Caco-2 (cell line): ENCODE measurements at regions not wholly inside any gene's neighbourhood (a gene's known extent, or its start where the extent isn't known, plus 50 kb on each side); places are given as distances from the start of the nearest gene placed in this dataset.

Source experiments
- BruUV-seq: library from RNA; stranded (reverse); fragments of 400-500 nt; replicated peaks from 2 replicates; lab custom pipeline; 2021; lab: Mats Ljungman, UMichigan
- CTCF ChIA-PET: fragments of 300-600 bp; sonication (Branson Sonifier 250); formaldehyde crosslinking; loops from one replicate; lab custom pipeline; 2022; ENCODE audit warnings: antibody characterized with exemption; lab: Charles Lee
- POLR2A ChIA-PET: fragments of 300-600 bp; sonication (Branson Sonifier 250); formaldehyde crosslinking; loops from one replicate; lab custom pipeline; 2022; ENCODE audit warnings: antibody characterized with exemption; lab: Charles Lee
- DNase-seq, 2 experiments: peaks; one replicate each; pipeline versions ENCODE4 v3.0.0 to v3.0.0-alpha.2; 2020 to 2022
- H3K27me3 ChIP-seq: replicated peaks from 2 replicates; pipeline ENCODE4 v1.6.0; 2011; ENCODE audit warnings: low read length; ENCODE audit not compliant: control insufficient read depth, insufficient read depth
- H3K36me3 ChIP-seq: 2 replicates; pipeline ENCODE4 v1.5.1; 2011; ENCODE audit warnings: low read length; ENCODE audit not compliant: control insufficient read depth, insufficient read depth
- H3K4me1 ChIP-seq: fragments of 250-450 bp; sonication (Bioruptor Pico); 2 replicates; pipeline ENCODE4 v1.5.1; 2020; ENCODE audit warnings: mild to moderate bottlenecking
- H3K4me3 ChIP-seq: 2 replicates; pipeline ENCODE4 v1.5.1; 2011; ENCODE audit warnings: low read depth, mild to moderate bottlenecking, control low read depth, low read length
- H3K9me3 ChIP-seq: fragments of 250-450 bp; sonication (Bioruptor Pico); 2 replicates; pipeline ENCODE4 v1.5.1; 2020; ENCODE audit warnings: mild to moderate bottlenecking, moderate library complexity
- H3K27ac Mint-ChIP-seq: one replicate; pipeline ENCODE4 v1.8.0; 2022; ENCODE audit warnings: mixed read lengths; ENCODE audit not compliant: unreplicated experiment
- H3K27me3 Mint-ChIP-seq: one replicate; pipeline ENCODE4 v1.8.0; 2022; ENCODE audit warnings: mixed read lengths; ENCODE audit not compliant: insufficient read depth, unreplicated experiment
- H3K36me3 Mint-ChIP-seq: one replicate; pipeline ENCODE4 v1.8.0; 2022; ENCODE audit warnings: mild to moderate bottlenecking, mixed read lengths; ENCODE audit not compliant: insufficient read depth, unreplicated experiment
- H3K4me1 Mint-ChIP-seq: one replicate; pipeline ENCODE4 v1.8.0; 2022; ENCODE audit warnings: low read depth, mixed read lengths; ENCODE audit not compliant: unreplicated experiment
- H3K4me3 Mint-ChIP-seq: one replicate; pipeline ENCODE4 v1.8.0; 2022; ENCODE audit warnings: mild to moderate bottlenecking, moderate library complexity, mixed read lengths; ENCODE audit not compliant: unreplicated experiment
- H3K9me3 Mint-ChIP-seq: one replicate; pipeline ENCODE4 v1.8.0; 2022; ENCODE audit warnings: mixed read lengths; ENCODE audit not compliant: unreplicated experiment
- intact Hi-C: fragments of 100-400 bp; cut with micrococcal nuclease; formaldehyde crosslinking; loops from one replicate; pipeline ENCODE4 v1.10.0; 2022; ENCODE audit not compliant: unreplicated experiment
- TF ChIP-seq, protein P1 (sequence below), 2 experiments: fragments of 200-600 bp in 1 of 2; IDR thresholded peaks; 1 replicate in 1 of 2; 2 replicates in 1 of 2; pipeline versions ENCODE4 v1.5.1 to v1.8.0; 2011 to 2022; ENCODE audit warnings: antibody characterized with exemption in 1 of 2, control low read depth in 1 of 2, inconsistent platforms in 1 of 2, low read depth in 1 of 2, low read length in 1 of 2, mild to moderate bottlenecking in 1 of 2, moderate library complexity in 1 of 2; ENCODE audit not compliant: insufficient read depth in 1 of 2, severe bottlenecking in 1 of 2, unreplicated experiment in 1 of 2

DNA sequence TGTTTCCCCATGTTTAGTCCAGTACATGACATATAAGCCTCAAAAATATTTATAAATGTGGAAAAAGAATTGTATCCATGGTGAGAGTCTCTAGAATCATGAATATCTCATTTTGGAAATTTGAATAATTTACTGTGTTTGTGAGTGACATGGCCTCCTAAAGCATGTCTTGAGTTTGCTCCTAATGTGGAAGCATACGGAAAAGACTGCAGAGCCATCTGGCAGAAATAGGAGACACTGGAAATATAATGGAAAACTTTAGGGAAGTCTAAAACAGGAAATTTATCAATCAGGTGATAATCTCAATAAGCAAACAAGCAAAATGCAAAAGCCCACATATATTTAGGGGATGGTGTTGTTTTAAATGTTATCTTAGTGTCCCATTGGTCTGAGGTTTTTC lies 465.0 kb downstream of the TDRD3 start:
- TF ChIP-seq, protein P1, sequence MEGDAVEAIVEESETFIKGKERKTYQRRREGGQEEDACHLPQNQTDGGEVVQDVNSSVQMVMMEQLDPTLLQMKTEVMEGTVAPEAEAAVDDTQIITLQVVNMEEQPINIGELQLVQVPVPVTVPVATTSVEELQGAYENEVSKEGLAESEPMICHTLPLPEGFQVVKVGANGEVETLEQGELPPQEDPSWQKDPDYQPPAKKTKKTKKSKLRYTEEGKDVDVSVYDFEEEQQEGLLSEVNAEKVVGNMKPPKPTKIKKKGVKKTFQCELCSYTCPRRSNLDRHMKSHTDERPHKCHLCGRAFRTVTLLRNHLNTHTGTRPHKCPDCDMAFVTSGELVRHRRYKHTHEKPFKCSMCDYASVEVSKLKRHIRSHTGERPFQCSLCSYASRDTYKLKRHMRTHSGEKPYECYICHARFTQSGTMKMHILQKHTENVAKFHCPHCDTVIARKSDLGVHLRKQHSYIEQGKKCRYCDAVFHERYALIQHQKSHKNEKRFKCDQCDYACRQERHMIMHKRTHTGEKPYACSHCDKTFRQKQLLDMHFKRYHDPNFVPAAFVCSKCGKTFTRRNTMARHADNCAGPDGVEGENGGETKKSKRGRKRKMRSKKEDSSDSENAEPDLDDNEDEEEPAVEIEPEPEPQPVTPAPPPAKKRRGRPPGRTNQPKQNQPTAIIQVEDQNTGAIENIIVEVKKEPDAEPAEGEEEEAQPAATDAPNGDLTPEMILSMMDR (IDR thresholded peaks at IDR 0.05; ENCODE audit: insufficient read depth in 1 of 2, low read depth in 1 of 2, low read length in 1 of 2, severe bottlenecking in 1 of 2, unreplicated experiment in 1 of 2): no peak
- DNase-seq: no peak
- no peaks in the 10 kb centered on the region for H3K4me1 ChIP-seq
- Mint-ChIP-seq H3K9me3 (peaks cover 23% of the 10 kb centered on the region), H3K27me3 (peaks cover 12% of the 10 kb centered on the region), H3K4me3 (no peak overlapping the region), H3K4me1 (no peaks in the 10 kb centered on the region), H3K27ac (no peak overlapping the region), H3K36me3 (no peaks in the 10 kb centered on the region)
- ChIA-PET POLR2A (no interaction called here), CTCF (no interaction called here)
- H3K4me3 ChIP-seq: no peak overlapping the region
- H3K36me3 ChIP-seq: no peaks in the 10 kb centered on the region
- intact Hi-C loops: no loop called here
- H3K27me3 ChIP-seq: no peaks in the 10 kb centered on the region
- no peaks in the 10 kb centered on the region; the same call in 1 of the 2 replicates for H3K9me3 ChIP-seq
- no TSS peak for BruUV-seq

DNA sequence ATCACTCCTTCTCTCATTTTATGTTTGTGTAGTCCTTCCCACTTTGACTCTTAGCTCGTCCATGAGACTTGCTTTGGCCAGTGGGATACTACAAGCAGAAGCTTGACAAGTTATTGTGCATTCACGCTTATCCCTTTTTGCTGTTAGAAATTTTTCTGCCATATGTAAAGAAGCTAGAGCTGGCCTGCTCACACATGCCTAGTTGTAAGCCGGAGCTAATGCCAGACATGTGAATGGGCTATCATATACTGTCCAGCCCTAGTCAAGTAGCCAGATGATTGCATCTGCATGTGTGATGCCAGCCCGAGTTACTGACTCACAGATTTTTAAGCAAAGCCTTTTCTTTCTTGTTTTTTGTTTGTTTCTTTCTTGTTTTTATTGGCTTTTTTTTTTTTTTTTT lies 460.7 kb downstream of the TDRD3 start:
- Histone ChIP-seq H3K27me3 (no peaks in the 10 kb centered on the region), H3K9me3 (peaks cover 4% of the 10 kb centered on the region), H3K4me3 (no peak overlapping the region), H3K36me3 (no peaks in the 10 kb centered on the region), H3K4me1 (no peaks in the 10 kb centered on the region)
- Mint-ChIP-seq H3K4me3 (no peak overlapping the region), H3K9me3 (peaks cover 14% of the 10 kb centered on the region), H3K27me3 (peaks cover 12% of the 10 kb centered on the region), H3K36me3 (no peaks in the 10 kb centered on the region), H3K27ac (no peak overlapping the region), H3K4me1 (no peaks in the 10 kb centered on the region)
- TF ChIP-seq, protein P1 (IDR thresholded peaks at IDR 0.05; ENCODE audit: insufficient read depth in 1 of 2, low read depth in 1 of 2, low read length in 1 of 2, severe bottlenecking in 1 of 2, unreplicated experiment in 1 of 2): no peak
- intact Hi-C loops: no loop called here
- DNase-seq: no peak
- BruUV-seq: no TSS peak
- POLR2A ChIA-PET: no interaction called here
- CTCF ChIA-PET: no interaction called here

DNA sequence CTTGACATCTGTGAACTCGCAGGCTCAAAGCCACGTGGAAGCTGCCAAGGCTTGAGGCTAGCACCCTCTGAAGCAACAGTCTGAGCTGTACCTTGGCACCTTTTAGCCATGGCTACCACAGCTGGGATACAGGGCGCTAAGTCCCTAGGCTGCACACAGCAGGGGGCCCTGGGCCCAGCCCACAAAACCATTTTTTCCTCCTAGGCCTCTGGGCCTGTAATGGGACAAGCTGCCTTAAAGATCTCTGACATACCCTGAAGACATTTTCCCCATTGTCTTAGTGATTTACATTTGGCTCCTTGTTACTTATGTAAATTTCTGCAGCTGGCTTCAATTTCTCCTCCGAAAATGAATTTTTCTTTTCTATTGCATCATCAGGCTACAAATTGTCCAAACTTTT lies 455.9 kb downstream of the TDRD3 start:
- Mint-ChIP-seq H3K9me3 (peaks cover 26% of the 10 kb centered on the region), H3K4me1 (no peaks in the 10 kb centered on the region), H3K4me3 (no peak overlapping the region), H3K36me3 (no peaks in the 10 kb centered on the region), H3K27ac (no peak overlapping the region), H3K27me3 (peaks cover 6% of the 10 kb centered on the region)
- TF ChIP-seq, protein P1 (IDR thresholded peaks at IDR 0.05; ENCODE audit: insufficient read depth in 1 of 2, low read depth in 1 of 2, low read length in 1 of 2, severe bottlenecking in 1 of 2, unreplicated experiment in 1 of 2): no peak
- H3K36me3 ChIP-seq: no peaks in the 10 kb centered on the region
- H3K4me1 ChIP-seq: no peaks in the 10 kb centered on the region
- no peak overlapping the region for H3K4me3 ChIP-seq
- no peaks in the 10 kb centered on the region for H3K27me3 ChIP-seq
- no peak for DNase-seq
- intact Hi-C loops: no loop called here
- BruUV-seq: no TSS peak
- ChIA-PET CTCF (no interaction called here), POLR2A (no interaction called here)
- H3K9me3 ChIP-seq: peaks cover 13% of the 10 kb centered on the region
